ENCODE measurements at regions not wholly inside any gene's neighbourhood (a gene's known extent, or its start where the extent isn't known, plus 50 kb on each side); places are given as distances from the start of the nearest gene placed in this dataset.

- no peak for TF ChIP-seq CTCF (IDR thresholded peaks at IDR 0.05)
- no peak for TF ChIP-seq POLR2A (IDR thresholded peaks at IDR 0.05)
Observed at GRCh38 chr2:35415942-35416341, 939.6 kb upstream of the CRIM1 start.

Data from right lobe of liver (tissue), 4 donors.